ENCODE measurements at regions not wholly inside any gene's neighbourhood (a gene's known extent, or its start where the extent isn't known, plus 50 kb on each side); places are given as distances from the start of the nearest gene placed in this dataset.

DNA sequence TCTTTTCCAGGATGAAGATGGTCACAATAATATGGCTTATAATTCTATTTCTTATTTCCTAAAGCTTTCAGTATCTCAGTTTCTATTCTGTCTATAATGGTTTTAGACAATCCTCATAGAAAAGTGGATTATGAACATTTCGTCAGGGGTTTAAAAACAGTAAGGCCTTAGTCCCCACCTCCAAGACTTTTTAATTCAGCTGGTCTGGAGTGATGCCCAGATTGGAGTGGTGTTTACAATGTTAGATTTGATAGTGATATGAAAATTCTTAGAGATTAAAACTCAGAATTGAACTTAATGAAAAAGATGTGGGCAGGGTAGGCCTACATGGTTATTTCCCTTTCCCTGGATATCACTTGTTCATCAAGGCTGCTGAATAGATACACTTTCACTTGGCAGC, 1238.3 kb downstream of the SORCS3 start:
- no peak for DNase-seq (ENCODE audit: low spot score)

DNA sequence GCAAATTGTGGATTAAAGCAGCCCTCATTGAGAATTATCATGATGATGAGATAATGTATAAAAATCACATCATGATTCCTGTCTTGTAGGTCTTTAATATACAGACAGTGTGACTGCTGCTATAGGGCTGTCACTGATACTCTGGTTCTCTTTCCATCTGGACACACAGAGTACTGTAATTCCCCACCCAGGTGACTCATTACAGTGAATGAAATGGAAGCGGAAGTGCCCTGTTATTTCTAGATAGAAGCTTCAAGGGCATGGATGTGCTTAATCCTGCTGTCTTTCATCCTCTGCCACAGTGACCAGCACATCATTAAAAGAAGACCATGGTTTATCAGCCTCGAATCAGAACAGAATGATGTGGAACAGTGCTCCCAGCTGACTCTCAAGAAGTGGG, 1234.0 kb downstream of the SORCS3 start:
- no peak for DNase-seq (ENCODE audit: low spot score)

DNA sequence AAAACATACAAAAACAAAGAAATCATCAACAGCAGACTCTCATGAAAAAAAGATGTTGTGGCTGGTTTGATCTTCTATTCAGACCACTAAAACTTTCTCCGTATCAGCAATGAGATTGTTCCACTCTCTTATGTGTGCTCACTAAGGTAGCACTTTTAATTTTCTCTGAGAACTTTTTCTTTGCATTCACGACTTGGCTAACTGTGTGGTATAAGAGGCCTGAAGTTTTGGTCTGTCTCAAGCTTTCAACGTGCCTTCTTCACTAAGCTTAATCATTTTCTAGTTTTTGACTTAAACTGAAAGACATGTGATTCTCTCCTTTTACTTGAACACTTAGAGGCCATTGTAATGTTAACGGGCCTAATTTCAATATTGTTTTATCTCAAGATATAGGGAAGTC, 1231.6 kb downstream of the SORCS3 start:
- no peak for DNase-seq (ENCODE audit: low spot score)

DNA sequence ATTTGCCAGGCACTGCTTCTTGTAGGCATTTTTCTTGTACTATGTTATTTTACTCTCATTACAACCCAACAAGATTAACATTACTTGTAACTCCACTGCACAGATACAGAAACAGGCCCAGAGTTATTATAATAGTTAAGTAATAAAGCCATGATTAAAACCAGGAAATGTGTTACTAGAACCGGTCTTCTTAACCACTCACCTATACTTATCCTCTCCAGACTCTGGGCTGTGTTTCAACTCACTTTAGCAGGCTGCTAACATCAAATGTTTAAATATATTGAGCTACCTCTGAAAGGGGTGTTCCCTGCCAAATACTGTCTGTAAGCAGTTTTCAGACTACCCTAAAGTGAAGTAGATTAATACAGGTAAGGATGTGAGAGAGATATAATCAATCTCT, 1227.8 kb downstream of the SORCS3 start:
- DNase-seq (ENCODE audit: low spot score) = no peak

DNA sequence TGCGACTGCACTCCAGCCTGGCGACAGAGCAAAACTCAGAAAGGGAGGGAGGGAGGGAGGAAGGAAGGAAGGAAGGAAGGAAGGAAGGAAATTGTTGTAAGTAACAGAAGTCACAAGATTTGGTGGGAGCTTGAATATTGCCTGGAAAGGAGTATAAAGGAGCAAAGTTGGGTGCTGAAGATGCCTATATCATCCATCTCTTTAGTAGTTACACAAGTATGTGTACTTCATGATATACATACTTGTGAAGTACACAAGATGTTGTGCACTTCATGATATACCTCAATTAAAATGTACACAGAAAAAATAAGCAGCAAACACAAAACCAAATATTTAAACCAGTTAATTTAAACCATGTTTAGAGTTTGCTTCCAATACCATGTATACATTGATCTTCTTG, 1223.8 kb downstream of the SORCS3 start:
- DNase-seq (ENCODE audit: low spot score) = no peak

DNA sequence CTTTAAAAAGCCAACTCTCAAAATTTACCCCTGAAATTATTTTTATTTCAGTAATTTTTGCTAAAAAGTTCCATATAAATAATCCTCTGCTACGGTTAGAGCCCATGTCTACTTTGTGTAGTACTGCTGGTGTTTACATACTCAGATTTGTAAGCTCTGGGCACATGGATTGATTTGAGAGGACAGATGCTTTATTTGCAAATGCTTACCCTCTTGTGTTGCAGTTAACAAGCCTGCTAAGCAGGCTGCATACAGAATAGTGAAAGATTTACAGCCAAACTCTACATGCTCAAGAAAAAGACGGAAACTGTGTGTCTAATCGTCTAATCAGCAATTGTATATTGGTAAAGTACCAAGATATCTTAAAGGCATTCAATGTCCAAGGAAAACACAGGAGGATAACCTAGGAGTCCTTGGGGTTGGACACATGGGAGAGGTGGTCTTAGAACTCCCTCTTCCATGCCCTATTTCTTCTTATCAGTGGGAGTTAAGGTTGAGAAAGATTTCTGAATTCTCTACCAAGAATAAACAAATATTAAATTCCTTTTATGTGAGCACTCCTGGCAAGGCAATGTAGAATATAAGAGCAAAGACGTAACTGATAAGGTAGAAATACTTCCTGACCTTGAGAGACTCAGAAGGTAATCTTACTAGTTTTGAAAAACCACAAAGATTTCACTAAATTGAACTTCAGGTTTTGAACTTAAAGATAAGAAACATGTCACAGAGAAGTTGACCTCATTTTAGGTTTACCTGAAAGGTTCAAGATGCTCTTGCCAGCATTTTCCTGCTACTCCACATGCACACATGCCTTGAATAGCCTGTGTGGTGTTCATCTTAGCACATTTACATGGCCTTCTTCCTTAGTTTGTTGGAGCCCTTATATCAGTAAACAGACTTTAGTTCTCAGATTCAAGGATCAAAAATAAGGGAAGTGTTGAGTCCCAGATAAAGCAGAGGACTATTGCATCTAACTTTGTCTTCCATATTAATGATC, 1216.5 kb downstream of the SORCS3 start:
- DNase-seq (ENCODE audit: low spot score) = no peak

DNA sequence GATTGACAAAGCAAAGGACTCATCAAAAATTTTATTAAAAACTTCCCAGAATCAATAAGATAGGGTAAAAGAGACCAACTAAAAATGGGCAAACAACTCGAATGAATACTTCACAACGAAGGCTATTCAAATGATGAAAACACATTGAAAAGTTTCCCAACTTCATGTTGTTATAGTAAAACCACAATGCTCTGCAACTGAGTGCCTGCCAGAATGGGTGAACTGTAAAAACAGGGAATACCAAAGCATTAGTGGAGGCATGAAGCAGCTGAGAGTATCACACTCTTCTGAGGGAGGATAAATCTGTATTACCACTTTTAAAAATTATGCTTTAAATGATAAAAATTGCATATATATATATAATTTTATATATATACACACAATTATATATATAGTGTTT, 1214.7 kb downstream of the SORCS3 start:
- no peak for DNase-seq (ENCODE audit: low spot score)

DNA sequence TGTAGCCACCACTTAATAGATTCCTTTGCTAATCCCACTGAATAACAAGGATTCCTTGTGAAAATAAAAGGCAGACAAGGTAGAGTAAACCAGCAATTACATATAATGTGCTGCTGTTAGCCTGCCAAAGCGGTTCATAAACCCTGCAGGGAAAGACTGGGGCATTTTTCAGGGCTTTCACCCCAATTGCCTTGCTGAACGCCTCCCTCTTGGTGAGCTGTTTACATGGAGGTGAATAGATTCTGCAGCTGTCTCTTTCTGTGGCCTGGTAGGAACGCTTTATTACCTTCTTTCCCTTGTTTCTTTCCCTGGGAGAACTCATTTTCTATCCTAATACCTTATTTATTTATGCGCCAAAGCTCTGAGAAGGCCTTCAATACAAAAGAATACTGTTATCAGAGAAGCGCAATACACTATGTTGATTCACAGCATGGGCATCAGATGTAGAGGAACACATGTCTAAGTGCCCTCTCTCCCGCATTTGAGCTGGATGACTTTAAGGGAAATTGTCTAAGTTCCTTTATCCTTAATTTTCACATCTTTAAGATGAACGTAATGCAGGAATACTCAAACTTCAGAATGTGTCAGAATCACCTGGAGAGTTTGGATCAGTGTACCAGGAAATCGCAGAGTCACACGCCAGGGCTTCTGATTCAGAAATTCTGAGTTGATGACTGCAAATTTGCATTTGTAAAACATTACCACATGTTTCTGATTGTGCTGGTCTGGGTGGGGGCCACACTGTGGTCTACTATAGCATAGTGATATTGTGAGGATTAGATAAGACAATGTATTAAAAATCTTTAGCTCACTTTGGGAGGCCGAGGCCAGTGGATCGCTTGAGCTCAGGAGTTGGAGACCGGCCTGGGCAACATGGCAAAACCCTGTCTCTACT, 1203.8 kb downstream of the SORCS3 start:
- DNase-seq (ENCODE audit: low spot score) = no peak

DNA sequence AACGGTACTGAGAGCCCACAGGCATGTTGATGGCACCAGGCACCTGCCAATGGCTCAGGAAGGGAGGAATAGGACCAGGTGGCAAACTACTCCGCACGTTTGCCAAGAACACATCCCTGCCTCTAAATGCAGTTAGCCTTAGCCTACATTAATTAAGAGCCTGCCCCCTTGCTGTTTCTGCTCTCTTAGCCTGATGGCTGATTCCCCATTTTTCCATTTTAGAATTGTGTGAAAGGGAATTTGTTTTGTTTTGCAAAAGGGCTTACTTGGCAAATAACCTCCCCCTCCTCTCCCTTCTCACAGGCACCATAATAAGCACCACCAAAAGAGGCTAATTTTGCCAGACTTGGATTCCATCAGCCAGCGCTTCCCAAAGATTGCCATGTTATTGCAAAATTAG, 1203.2 kb downstream of the SORCS3 start:
- no peak for DNase-seq (ENCODE audit: low spot score)

DNA sequence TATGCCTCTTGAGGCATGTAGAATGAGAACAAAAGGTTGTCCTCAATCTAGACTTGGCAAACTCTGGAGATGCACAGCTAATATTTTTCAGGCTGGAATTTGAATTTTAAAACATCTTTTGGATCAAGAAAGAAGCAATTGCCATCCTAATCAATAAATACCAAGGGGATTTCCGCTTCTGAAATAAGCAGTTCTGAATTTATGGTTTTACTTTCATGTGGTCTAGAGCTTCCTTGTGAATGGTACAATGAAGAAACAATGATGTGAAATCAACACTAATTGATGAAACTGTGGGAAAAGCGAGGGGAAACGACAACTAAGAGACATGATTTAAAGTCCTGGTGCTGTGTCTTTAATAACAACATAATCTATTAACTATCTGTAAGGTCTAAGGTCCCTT, 1202.7 kb downstream of the SORCS3 start:
- DNase-seq (ENCODE audit: low spot score) = no peak

DNA sequence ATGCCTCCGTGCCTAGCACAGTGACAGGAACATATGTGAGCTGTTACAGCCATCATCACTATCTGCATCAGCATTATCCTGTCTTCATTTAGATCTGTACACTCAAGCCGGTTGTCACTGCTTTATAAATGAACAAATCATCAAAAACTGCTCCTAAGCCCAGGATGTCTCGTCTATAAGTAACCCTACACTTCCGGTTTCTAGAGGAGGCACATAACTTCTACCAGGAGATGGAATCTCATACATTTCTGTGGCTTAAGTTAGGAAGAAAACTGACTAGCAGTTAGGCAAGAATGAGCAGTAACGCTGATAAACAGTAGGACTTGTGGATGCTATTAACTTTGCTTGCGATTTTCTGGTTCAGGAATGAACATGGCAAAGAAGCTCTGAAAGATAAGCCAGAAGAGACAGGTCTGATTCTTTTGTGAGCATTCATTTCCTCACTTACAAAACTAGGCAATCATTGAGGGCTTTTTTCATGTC, 1199.2 kb downstream of the SORCS3 start:
- no peak for DNase-seq (ENCODE audit: low spot score)

DNA sequence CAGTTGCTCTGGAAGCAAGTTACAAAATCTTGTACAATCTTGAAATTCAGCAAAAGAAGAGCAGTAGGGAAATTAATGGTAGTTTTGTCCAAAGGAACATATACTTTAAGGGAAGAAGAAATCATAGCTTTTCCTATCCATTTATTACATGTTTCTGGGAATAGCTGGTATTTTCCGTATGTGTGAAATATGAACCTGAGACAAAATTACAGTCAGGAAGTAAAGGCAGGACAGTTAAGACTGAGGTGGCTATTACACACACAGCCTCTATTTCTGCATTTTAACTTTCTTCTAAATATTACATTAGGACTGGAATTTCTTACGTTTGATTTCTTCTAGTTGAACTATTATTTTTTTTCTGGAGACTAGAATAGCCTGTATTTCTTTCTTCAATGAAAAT, 1197.3 kb downstream of the SORCS3 start:
- DNase-seq (ENCODE audit: low spot score) = no peak

DNA sequence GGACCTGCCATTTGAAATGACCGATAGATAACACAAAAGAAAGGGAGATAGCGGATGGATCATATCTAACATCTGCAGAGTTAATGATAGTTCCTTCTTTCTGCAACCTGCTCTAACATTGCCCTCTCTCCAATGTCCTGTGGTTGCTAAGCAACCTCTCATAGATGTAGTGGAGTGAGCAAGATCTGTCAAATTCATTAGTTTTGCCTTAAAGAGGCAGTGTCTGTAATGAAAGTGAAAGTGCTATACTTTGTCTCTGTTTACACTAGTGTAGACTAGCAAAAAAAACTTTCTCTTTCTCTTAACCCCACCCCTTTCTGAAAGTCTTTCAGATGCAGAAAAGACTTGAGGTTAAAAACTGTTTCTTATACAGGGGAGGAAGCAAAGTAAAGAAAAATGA, 1196.9 kb downstream of the SORCS3 start:
- DNase-seq (ENCODE audit: low spot score) = no peak

DNA sequence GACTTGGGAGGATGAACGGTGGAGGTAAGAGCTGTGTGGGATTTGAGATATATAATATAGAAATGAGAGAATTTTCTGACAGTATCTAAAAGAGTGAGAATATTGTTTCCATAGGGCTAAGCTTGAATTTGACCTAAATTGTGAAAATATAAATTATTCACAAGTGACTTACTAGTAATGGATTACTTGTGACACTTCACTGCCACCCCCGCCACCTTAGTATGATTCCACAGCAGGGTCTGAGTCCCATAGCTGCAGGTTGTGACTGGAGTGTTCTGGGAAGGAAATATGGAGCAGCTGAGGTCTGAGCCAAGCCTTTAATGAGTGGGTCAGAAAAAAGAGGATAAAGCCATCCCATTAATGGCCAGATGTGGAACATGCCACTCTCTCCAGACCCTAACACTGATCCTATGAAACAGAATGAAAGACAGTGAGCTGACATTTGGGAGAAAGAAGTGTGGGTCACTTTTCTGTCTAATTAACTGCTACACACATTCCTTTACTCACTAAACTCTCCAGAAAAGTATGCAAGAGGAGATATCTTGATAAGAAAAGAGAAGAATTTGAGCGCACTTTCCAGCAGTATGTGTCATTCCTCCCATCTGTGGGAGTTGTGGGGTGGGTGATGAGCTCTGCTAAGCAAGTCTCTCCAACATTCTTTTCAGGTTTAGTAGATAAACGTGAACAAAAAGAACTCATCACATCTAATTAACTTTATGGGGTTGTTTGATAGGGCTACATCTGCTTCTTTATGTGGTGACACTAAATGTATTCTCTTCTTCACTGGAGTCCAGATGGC, 1193.4 kb downstream of the SORCS3 start:
- no peak for DNase-seq (ENCODE audit: low spot score)

DNA sequence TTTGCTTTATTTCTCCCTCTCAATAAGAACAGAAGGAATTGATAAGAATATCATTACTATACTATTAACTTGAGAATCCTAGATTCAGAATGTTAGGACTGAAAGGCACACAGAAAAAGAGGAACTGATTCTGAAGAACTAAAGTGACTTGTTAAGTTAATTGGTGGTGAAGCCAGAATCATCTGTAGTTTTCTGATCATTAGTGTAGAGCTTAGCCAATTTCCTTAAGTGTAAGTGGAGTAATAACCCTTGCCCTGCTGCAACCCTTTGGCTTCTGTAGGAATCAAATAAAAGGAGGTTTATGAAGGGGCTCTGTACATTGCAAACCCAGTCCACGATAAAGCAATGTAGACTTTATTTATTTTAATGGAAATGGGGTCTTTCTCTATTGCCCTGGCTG, 1186.0 kb downstream of the SORCS3 start:
- DNase-seq (ENCODE audit: low spot score) = no peak

DNA sequence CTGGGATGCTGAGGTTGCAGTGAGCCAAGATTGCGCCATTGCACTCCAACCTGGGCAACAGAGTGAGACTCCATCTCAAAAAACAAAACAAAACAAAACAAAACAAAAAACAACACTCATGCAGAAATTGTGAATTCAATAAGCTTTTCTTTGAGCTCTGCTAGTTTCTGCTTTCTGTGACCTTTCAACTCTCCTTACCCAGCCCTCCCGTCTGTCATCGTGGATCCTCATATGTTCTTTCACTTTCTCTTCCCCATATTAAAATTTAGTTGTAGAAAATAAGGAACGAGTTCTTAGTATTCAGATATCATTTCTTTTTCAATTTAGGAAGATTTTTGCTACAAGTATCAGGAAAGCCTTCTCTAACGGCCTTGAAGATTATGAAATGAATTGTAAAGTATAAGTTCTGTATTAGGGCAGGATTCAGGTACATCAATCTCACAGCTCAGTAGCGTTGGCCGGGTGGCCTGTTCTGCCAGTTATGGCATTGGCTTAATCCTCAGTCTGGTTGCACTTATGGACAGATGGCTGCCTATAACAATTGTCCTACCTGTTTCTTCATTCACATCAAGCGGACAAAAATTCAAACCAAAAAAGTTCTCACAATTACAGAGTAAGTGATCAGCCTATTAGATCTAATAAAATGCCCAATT, 1167.0 kb downstream of the SORCS3 start:
- no peak for DNase-seq (ENCODE audit: low spot score)

DNA sequence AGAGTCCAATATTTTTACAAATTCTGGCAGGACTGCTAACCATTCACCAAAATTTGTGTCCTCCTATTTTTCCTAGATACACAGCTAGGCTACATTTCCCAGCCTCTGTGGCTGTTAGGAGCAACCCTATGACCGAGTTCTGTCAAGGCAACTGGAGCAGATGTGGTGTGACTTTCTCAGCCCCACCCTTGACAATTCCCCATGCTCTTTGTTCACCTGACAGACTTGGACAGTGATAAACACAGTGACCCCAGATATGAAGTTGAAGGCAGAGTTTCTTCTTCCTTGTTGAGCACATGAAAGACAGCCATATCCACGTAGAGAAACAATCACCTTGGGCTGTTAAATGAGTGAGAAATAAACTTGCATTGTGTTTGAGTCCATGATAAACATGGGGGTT, 1162.1 kb downstream of the SORCS3 start:
- DNase-seq (ENCODE audit: low spot score) = no peak

DNA sequence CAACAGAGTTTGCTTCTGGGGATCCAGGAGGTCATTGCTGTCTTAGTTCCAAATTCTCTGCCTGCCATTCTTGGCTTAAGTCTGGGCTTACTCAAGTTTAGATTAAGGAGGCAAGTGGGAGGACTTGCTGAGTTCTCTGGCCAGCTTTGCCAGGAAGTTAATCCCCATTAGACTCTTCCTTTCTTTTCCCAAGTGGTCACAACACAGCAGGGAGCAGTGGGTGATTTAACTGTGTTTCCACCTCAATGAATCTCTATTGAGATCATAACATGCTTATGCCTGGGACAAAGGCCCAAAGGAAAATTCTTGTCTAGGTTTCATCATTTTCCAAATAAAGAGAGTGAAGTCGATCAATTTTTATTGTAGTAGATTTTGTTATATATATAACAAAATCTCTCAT, 1159.6 kb downstream of the SORCS3 start:
- no peak for DNase-seq (ENCODE audit: low spot score)

DNA sequence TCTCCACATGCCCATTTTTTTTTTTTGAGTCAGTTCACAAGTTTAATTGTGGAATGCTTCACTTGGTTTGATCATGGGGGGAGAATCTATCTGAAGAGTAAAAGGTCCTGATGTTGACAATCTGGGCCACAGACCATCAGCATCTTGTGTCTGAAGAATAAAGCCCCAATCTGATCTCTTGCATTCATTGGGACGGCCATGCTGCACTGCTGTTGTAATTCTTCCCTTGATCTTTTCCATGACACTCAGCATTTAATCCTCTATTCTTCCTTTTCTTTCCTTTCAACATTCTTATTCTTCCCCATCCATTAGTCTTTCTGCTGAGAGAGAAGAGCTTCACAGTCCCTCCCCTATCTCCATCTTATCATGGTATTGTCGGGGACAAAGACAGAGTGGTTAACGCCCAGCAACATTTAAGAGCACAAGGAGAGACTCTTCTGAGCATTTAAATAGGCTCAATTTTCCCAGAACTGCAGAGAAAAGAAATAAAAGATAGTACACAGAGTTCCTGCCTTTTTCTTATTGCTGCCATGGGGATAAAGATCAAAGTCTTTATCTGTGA, 1157.3 kb downstream of the SORCS3 start:
- DNase-seq (ENCODE audit: low spot score) = no peak

DNA sequence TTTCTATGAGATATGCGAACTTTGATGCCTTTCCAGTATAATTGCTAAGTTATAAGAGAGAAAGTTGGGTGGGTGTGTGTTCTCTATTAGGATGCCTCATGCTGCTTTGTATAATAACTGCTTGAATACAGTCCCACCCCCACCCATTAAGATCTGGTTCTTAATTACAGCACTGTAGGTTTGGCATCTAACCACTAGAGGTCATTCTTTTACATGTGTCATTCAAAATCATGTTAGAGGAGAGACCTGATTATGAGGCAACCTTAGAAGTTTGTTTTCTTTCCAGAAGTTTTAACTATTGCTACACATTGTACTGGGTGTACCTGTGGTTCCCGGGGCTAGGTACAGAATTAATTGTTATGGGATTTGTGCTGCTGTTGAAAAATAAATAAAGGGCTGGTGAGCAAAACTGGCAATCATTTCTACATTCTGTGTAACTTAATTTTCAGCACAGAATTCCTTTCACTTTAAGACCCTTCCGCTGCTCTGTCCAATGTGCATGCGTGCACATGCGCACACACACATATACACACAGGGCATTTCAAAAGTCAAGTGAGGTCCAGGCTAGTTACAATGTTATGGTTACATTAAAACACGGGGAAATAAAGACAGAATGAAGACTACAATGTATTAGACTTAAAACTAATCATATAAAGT, 1156.3 kb downstream of the SORCS3 start:
- DNase-seq (ENCODE audit: low spot score) = no peak

DNA sequence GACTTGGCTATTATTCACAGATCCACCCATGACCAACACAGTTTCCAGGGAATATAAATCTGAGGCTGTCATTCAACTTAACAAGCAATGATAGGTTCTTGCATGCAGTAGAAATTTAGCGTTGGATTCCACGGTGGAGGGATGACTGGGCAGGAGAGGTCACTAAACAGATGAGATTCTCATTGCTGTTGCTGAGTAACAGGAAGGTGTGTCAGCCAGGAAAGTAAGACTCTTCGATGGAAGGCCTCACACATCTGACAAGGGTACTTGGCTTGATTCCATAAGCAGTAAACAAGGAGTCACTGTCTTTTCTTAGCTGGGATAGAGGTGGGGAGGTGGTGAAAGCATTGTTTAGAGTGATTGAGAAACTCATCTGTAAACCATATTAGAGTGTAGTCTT, 1152.0 kb downstream of the SORCS3 start:
- DNase-seq (ENCODE audit: low spot score) = no peak

All from AG20443 (cell line).